ENCODE measurements at regions not wholly inside any gene's neighbourhood (a gene's known extent, or its start where the extent isn't known, plus 50 kb on each side); places are given as distances from the start of the nearest gene placed in this dataset.
"Not testable (repeated sequence)": the region's sequence is repeated elsewhere in the genome, so short reads cannot be mapped to it uniquely, and the experiment has no call there.

DNA sequence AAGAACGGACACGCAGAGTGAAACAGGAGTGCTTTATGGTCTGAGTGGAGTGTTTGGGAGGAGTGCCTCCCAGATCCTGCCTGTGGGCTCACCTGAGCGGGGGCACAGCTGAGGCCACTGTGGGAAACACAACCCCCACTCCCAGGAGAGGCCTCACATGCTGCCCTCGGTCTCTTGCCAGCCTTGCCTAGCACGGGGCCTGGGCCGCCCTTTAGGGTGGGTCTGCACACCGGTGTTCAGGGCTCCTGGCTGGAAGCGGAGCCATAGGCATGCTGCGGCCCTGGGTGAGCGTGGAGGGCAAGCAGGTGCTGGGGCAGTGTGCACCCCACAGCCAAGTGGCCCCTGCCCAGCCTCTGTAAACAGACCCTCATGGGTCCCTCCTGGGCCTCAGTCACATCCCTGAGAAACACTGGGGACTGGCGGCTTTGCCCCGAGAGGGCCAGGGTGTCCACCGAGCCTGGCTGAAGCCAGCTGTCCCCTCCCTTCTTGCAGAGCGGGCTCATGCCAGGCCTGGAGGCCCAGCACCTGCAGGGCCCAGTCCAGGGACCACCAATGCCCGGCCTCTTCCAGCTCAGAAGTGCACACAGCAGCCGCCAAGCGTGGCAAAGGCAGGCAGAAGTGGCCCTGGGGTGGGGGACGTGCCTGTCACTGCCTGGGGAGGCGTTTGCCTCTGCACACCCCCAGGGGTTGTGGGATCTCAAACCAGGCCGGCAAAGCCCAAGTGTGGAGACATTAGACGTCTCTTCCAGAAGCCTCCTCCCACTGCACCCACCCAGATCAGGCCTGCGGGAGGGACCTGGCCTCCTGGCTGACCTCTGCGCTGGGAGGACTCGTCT lies 305.9 kb downstream of the CCDC74A start:
- not testable (repeated sequence) for H3K4me1 Mint-ChIP-seq, H3K9me3 Mint-ChIP-seq, H3K4me3 Mint-ChIP-seq, DNase-seq, H3K27me3 Mint-ChIP-seq, H3K36me3 Mint-ChIP-seq, H3K27ac Mint-ChIP-seq

DNA sequence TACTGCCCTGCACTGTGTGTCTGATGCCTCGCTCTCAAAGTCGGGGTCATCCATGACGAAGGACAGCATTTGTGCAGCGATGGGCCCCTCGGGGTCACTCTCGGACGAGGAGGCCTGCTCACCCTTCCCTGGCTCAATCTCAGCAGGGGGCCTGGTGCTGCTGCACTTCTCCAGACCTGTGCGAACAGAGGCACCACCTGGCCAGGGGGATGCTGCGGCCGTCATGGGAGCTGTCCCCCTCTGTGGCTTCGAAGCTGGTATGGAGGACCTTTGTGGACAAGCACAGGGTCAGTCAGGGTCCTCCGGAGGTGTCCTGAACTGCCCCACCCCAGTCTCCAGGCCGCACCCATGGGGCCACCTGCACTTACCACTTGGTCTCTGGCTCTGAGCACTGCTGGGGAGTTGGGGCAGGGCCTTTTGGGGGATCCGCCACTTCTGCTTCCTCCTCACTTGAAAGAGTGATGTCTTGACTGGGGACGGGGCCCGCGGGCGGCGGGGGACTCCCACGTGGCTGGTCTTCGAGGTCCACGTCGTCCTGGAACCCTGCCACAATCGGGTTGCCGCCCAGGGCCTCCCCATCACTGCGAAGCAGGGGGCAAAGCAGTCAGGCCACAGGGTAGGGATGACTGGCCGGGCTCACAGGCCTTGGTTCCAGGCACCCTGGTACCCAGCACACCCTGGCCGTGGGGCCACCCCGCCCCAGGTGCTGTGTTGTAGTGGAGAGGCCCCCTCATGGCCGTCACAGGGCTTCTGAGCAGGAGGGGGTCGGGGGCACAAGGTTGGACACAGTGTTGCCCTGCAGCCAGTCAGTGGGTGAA lies 306.7 kb downstream of the CCDC74A start:
- not testable (repeated sequence) for H3K9me3 Mint-ChIP-seq, H3K4me3 Mint-ChIP-seq, H3K27ac Mint-ChIP-seq, H3K4me1 Mint-ChIP-seq, H3K36me3 Mint-ChIP-seq, H3K27me3 Mint-ChIP-seq, DNase-seq

DNA sequence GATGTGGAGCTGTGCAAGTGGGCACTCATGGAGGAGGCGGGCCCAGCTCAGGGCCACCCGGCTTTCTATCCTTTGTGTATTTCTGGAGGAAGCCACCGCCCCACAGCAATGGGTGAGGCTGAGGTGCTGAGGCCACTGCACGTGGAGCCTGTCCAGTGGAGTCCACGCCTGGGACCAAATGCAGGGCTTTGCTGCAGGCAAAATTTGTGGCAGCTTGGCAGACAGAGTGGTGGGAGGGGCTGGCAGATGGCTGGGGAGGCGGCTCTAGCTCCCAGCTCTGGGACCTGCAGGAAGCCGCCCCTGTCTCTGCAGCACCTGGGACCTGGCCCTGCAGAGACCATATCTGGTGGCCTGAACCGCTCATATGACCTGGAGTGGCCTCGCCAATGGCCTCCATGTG lies 307.3 kb downstream of the CCDC74A start:
- H3K36me3 Mint-ChIP-seq, H3K9me3 Mint-ChIP-seq, H3K27me3 Mint-ChIP-seq, H3K4me1 Mint-ChIP-seq, DNase-seq, H3K4me3 Mint-ChIP-seq, H3K27ac Mint-ChIP-seq: not testable (repeated sequence)

DNA sequence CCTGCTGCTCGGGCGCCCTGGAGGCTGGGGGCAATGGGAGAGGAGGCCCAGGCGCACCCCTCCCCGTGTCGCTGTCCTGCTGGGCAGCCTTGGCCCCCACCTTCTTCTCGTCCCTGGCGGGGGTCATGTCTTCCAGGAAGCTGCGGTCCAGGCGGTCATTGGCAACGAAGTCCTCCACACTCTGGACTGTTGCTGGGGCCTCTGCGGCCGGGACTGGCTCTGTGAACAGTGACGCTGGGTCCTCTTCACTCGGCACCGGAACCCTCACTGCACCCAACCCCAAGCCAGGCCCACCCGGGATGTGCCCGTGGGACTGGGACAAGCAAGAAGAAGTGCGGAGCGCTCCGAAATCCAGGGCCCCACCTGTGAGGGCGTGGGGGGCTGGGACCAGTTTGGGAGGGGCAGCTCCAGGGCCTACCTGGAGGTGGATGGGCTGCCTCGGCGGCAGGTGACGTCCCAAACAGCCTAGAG lies 308.0 kb downstream of the CCDC74A start:
- Mint-ChIP-seq H3K4me3 (no peak overlapping the region), H3K36me3 (no peaks in the 10 kb centered on the region), H3K27me3 (peaks cover 7% of the 10 kb centered on the region), H3K4me1 (no peaks in the 10 kb centered on the region), H3K27ac (no peak overlapping the region), H3K9me3 (no peaks in the 10 kb centered on the region)
- no peak for DNase-seq

DNA sequence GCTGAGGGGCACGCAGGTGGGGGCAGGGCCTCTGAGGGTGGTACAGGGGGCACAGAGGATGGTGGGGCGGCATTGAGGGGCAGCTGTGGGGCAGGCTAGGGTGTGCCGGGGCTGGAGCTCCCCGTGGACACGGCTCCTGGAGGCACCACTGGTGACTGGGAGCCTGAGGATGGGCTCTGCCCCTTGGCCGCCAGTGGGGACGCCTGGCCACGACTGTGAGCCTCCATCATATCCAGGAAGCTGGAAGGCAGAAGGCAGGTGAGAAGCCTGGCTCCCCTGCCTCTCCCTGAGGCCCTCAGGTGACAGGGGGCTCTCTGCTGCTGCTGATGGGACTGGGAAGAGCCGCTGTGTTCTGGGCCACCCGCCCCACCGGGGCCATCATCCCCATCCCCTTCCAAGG lies 308.4 kb downstream of the CCDC74A start:
- not testable (repeated sequence) for H3K9me3 Mint-ChIP-seq, DNase-seq, H3K4me3 Mint-ChIP-seq, H3K27me3 Mint-ChIP-seq, H3K27ac Mint-ChIP-seq, H3K4me1 Mint-ChIP-seq, H3K36me3 Mint-ChIP-seq

DNA sequence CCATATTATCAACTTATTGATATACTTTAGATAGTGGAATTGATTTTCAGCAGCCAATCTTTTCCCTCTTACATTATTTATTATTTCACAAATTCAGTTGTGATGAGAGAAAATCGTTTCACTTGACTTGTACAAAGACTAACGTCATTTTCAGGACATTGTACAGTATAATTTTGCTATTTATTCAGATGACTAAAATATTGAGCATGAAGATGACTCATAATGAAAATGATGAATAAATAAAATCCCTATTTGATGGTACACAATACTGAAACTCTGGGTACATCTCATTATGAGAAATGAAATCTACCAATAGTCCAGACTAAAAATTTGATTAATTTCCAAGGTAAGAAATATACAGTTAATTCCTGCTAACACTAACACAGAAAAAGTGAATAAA lies 316.4 kb downstream of the CCDC74A start:
- not testable (repeated sequence) for H3K4me3 Mint-ChIP-seq, H3K4me1 Mint-ChIP-seq, H3K36me3 Mint-ChIP-seq, H3K9me3 Mint-ChIP-seq, H3K27ac Mint-ChIP-seq, DNase-seq
- peaks cover 13% of the 10 kb centered on the region for H3K27me3 Mint-ChIP-seq

DNA sequence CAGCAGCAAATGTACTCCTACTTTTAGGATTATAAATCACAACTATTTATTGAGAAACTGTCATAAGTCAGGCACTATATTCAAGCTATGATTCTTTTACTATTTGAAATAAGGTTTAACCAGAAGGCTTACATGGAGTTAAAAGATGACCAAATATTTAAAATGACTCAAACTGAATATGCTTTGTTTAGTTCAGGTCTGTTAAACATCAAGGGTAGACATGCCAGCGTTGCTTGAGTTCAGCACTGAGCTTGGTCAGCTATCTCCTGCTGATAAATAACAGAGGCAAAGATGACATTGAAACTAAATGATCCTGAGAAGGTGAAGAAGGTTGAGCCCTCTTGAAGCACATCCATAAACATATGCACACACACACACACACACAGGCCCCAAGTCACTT lies 305.6 kb downstream of the ANKRD30BL start:
- H3K9me3 Mint-ChIP-seq, H3K27ac Mint-ChIP-seq, DNase-seq, H3K27me3 Mint-ChIP-seq, H3K36me3 Mint-ChIP-seq, H3K4me3 Mint-ChIP-seq, H3K4me1 Mint-ChIP-seq: not testable (repeated sequence)

DNA sequence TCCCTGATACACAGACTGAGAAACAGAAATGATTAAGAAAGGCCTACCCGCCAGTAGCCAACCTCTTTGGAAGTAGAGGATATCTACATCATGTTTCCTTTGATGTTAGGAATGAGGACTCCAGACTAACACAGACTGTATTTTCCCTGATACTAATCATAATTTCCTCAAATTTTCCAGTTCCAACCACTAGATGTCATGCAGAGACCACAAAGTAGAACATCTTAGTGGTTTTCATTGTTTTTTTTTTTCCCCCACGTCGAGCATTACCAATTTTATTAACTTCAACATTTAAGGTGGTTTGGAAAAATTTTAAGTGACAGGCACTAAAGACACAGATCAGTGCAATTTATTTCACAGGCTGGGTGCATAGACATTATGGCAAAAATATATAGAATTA lies 303.6 kb downstream of the ANKRD30BL start:
- H3K4me3 Mint-ChIP-seq, H3K27me3 Mint-ChIP-seq, H3K27ac Mint-ChIP-seq, H3K4me1 Mint-ChIP-seq, H3K36me3 Mint-ChIP-seq, DNase-seq, H3K9me3 Mint-ChIP-seq: not testable (repeated sequence)

Data from activated naive CD8-positive, alpha-beta T cell treated with anti-CD3 and anti-CD28 coated beads for 36 hours (primary cell).